ENCODE measurements at regions not wholly inside any gene's neighbourhood (a gene's known extent, or its start where the extent isn't known, plus 50 kb on each side); places are given as distances from the start of the nearest gene placed in this dataset.

DNA sequence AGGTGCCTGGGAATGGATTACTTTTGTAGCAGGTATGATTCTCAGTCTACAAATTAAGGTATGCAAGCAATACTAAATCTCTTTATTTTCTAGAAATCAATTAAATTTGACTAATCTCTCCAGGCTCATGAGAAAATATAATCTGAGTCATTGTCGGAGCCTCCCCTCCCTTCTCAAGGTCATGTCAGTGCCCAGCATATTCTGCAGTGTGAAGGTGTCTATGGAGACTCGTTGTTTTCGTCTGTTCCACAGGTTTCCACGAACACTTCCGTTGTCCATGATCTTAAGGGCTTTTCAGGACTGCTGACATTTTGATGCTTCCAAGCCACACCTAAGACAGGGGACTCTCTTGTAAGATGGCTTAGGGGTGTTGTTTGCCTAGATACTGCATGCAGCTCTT, 56.6 kb upstream of the SCOC start:
- no peak for TF ChIP-seq EZH2 (IDR thresholded peaks at IDR 0.05)
- no peak for TF ChIP-seq POLR2AphosphoS5 (IDR thresholded peaks at IDR 0.05; ENCODE audit: borderline replicate concordance, low read depth, low read length)

Measured in SK-N-MC (cell line).